WTC11 (cell line): ENCODE measurements at regions not wholly inside any gene's neighbourhood (a gene's known extent, or its start where the extent isn't known, plus 50 kb on each side); places are given as distances from the start of the nearest gene placed in this dataset.

ENCODE experiments used
- FOXJ3 ChIP-seq: sonication (generic); formaldehyde crosslinking; IDR thresholded peaks from 2 replicates; pipeline ENCODE4 v1.9.0; 2021; ENCODE audit warnings: missing genetic modification reagents, mild to moderate bottlenecking, borderline replicate concordance
- FOXK1 ChIP-seq: sonication (generic); formaldehyde crosslinking; IDR thresholded peaks from 2 replicates; pipeline ENCODE4 v1.8.0; 2022; ENCODE audit warnings: mild to moderate bottlenecking, moderate library complexity, missing genetic modification reagents

DNA sequence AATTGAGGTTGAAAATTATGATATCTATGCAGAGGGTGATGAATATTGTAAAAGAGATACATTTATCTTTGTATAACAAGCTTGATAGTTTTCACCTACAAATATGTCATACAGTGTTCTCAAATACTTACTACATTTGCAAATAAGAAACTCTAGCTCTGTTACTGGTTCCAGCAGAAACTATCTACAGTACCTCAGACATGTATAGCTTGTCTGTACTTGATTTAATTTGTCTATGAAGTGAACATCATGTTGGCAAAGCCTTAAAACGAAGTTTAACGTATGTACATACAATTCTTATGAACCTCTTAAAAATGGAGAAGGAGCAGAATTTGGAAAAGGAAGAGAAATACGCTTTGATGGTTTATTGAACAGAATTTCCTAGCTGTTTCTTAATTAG, 201.4 kb upstream of the MARCKS start:
- no peak for TF ChIP-seq FOXK1 (CRISPR knock-in tag)
- TF ChIP-seq FOXJ3: no peak
